GM23338 (cell line): ENCODE measurements at regions not wholly inside any gene's neighbourhood (a gene's known extent, or its start where the extent isn't known, plus 50 kb on each side); places are given as distances from the start of the nearest gene placed in this dataset.

Experiments
- ATAC-seq: fragments of 200-7000 bp; cut with Tn5 transposase; 3 replicates; pipeline ENCODE4 v1.9.1; 2020
- DNase-seq: peaks from one replicate; pipeline ENCODE4 v3.0.0-alpha.2; 2015; ENCODE audit warnings: low spot score
- H2AFZ ChIP-seq: fragments of 200-600 bp; sonication (generic); 2 replicates; pipeline ENCODE4 v1.8.0; 2016; ENCODE audit warnings: antibody characterized with exemption, mild to moderate bottlenecking, moderate library complexity
- H3F3A ChIP-seq: fragments of 200-600 bp; sonication (generic); replicated peaks from 2 replicates; pipeline ENCODE4 v1.8.0; 2017; ENCODE audit warnings: antibody characterized with exemption, mixed run types, low read depth
- H3K27ac ChIP-seq: fragments of 200-600 bp; sonication (generic); 2 replicates; pipeline ENCODE4 v1.6.1; 2016; ENCODE audit warnings: low read depth
- H3K27me3 ChIP-seq: fragments of 200-600 bp; sonication (generic); 2 replicates; pipeline ENCODE4 v1.8.0; 2016; ENCODE audit warnings: mild to moderate bottlenecking, mixed run types, moderate library complexity; ENCODE audit not compliant: insufficient read depth
- H3K36me3 ChIP-seq: fragments of 200-600 bp; sonication (generic); 2 replicates; pipeline ENCODE4 v1.8.0; 2016; ENCODE audit warnings: mild to moderate bottlenecking; ENCODE audit not compliant: insufficient read depth
- H3K4me1 ChIP-seq: fragments of 200-600 bp; sonication (generic); 2 replicates; pipeline ENCODE4 v1.8.0; 2016; ENCODE audit warnings: mild to moderate bottlenecking, moderate library complexity; ENCODE audit not compliant: insufficient read depth
- H3K4me2 ChIP-seq: fragments of 200-600 bp; sonication (generic); 2 replicates; pipeline ENCODE4 v1.7.1; 2017; ENCODE audit warnings: mixed run types
- H3K4me3 ChIP-seq: fragments of 200-600 bp; sonication (generic); 2 replicates; pipeline ENCODE4 v1.6.1; 2016; ENCODE audit warnings: mixed run types
- H3K79me2 ChIP-seq: fragments of 200-600 bp; sonication (generic); replicated peaks from 2 replicates; pipeline ENCODE4 v1.8.0; 2017; ENCODE audit warnings: mild to moderate bottlenecking; ENCODE audit not compliant: insufficient read depth
- H3K9me2 ChIP-seq: fragments of 200-600 bp; sonication (generic); 2 replicates; pipeline ENCODE4 v1.8.0; 2017; ENCODE audit not compliant: insufficient read depth
- H4K20me1 ChIP-seq: fragments of 200-600 bp; sonication (generic); replicated peaks from 2 replicates; pipeline ENCODE4 v1.8.0; 2017; ENCODE audit warnings: mild to moderate bottlenecking; ENCODE audit not compliant: insufficient read depth
- H3K27ac Mint-ChIP-seq: 2 replicates; pipeline ENCODE4 v1.8.0; 2020; ENCODE audit warnings: inconsistent platforms, mild to moderate bottlenecking, moderate library complexity, mixed read lengths
- H3K27me3 Mint-ChIP-seq: 3 replicates; pipeline ENCODE4 v1.8.0; 2022; ENCODE audit warnings: low read depth, mild to moderate bottlenecking, moderate library complexity, mixed read lengths, inconsistent platforms; ENCODE audit not compliant: insufficient read depth, poor library complexity
- H3K36me3 Mint-ChIP-seq: 3 replicates; pipeline ENCODE4 v1.8.0; 2021; ENCODE audit warnings: low read depth, mild to moderate bottlenecking, inconsistent platforms, moderate library complexity, mixed read lengths
- H3K4me1 Mint-ChIP-seq: 3 replicates; pipeline ENCODE4 v1.8.0; 2020; ENCODE audit warnings: mild to moderate bottlenecking, inconsistent platforms, mixed read lengths
- H3K4me3 Mint-ChIP-seq: 3 replicates; pipeline ENCODE4 v1.8.0; 2021; ENCODE audit warnings: moderate library complexity, mild to moderate bottlenecking, inconsistent platforms, mixed read lengths
- H3K9me3 Mint-ChIP-seq: 3 replicates; pipeline ENCODE4 v1.8.0; 2020; ENCODE audit warnings: moderate library complexity, mild to moderate bottlenecking, inconsistent platforms, mixed read lengths
- CTCF ChIP-seq, 2 experiments: fragments of 200-600 bp in 1 of 2; sonication (generic) in 1 of 2; conservative IDR thresholded peaks; 2 replicates each; pipeline versions ENCODE4 v1.5.1 to v1.6.1; 2016 to 2017; ENCODE audit warnings: antibody characterized with exemption in 2 of 2, low read depth in 2 of 2, mild to moderate bottlenecking in 2 of 2, moderate library complexity in 1 of 2
- ETS1 ChIP-seq: IDR thresholded peaks from 2 replicates; pipeline ENCODE4 v1.6.1; 2016; ENCODE audit warnings: antibody characterized with exemption
- JUNB ChIP-seq: IDR thresholded peaks from one replicate; pipeline ENCODE4 v1.6.1; 2016; ENCODE audit warnings: antibody characterized with exemption; ENCODE audit not compliant: unreplicated experiment
- NANOG ChIP-seq: IDR thresholded peaks from 2 replicates; pipeline ENCODE4 v1.6.1; 2016; ENCODE audit warnings: antibody characterized with exemption, borderline replicate concordance
- POLR2AphosphoS5 ChIP-seq: IDR thresholded peaks from 2 replicates; pipeline ENCODE4 v1.6.1; 2016; ENCODE audit warnings: antibody characterized with exemption, low read depth
- ZNF114 ChIP-seq: fragments of 250-450 bp; sonication (Bioruptor Pico); IDR thresholded peaks from 2 replicates; pipeline ENCODE4 v1.5.0; 2020; ENCODE audit warnings: mild to moderate bottlenecking, moderate library complexity
- ZNF462 ChIP-seq: fragments of 250-450 bp; sonication (Bioruptor Pico); IDR thresholded peaks from 2 replicates; pipeline ENCODE4 v1.5.0; 2020; ENCODE audit warnings: mild to moderate bottlenecking, moderate library complexity

- no peak overlapping the region for H3K27ac Mint-ChIP-seq
- no peaks in the 10 kb centered on the region for H3K36me3 Mint-ChIP-seq
- Histone ChIP-seq H3K4me3 (no peak overlapping the region), H3K4me2 (no peak overlapping the region), H4K20me1 (no peaks in the 10 kb centered on the region), H3K4me1 (peaks cover 23% of the 10 kb centered on the region), H3K79me2 (no peaks in the 10 kb centered on the region), H3K36me3 (no peaks in the 10 kb centered on the region), H3K27me3 (no peaks in the 10 kb centered on the region), H3K9me2 (peaks cover 8% of the 10 kb centered on the region; the same call in 1 of the 2 replicates), H2AFZ (no peak overlapping the region), H3K27ac (no peak overlapping the region), H3F3A (no peaks in the 10 kb centered on the region)
- H3K27me3 Mint-ChIP-seq: peaks cover 3% of the 10 kb centered on the region
- no peak for ATAC-seq
- H3K9me3 Mint-ChIP-seq: no peaks in the 10 kb centered on the region
- TF ChIP-seq NANOG (no peak), ETS1 (no peak), CTCF (conservative IDR thresholded peaks at IDR 0.05; ENCODE audit: low read depth in 2 of 2) (no peak), ZNF114 (no peak), POLR2AphosphoS5 (no peak), ZNF462 (CRISPR knock-in tag) (no peak), JUNB (no peak)
- no peak overlapping the region for H3K4me3 Mint-ChIP-seq
- peaks cover 19% of the 10 kb centered on the region for H3K4me1 Mint-ChIP-seq
- DNase-seq: no peak
Measured at GRCh38 chr2:47301731-47302130, 67.4 kb upstream of the EPCAM start.
